ENCODE measurements at regions not wholly inside any gene's neighbourhood (a gene's known extent, or its start where the extent isn't known, plus 50 kb on each side); places are given as distances from the start of the nearest gene placed in this dataset.
"Not testable (repeated sequence)": the region's sequence is repeated elsewhere in the genome, so short reads cannot be mapped to it uniquely, and the experiment has no call there.

DNA sequence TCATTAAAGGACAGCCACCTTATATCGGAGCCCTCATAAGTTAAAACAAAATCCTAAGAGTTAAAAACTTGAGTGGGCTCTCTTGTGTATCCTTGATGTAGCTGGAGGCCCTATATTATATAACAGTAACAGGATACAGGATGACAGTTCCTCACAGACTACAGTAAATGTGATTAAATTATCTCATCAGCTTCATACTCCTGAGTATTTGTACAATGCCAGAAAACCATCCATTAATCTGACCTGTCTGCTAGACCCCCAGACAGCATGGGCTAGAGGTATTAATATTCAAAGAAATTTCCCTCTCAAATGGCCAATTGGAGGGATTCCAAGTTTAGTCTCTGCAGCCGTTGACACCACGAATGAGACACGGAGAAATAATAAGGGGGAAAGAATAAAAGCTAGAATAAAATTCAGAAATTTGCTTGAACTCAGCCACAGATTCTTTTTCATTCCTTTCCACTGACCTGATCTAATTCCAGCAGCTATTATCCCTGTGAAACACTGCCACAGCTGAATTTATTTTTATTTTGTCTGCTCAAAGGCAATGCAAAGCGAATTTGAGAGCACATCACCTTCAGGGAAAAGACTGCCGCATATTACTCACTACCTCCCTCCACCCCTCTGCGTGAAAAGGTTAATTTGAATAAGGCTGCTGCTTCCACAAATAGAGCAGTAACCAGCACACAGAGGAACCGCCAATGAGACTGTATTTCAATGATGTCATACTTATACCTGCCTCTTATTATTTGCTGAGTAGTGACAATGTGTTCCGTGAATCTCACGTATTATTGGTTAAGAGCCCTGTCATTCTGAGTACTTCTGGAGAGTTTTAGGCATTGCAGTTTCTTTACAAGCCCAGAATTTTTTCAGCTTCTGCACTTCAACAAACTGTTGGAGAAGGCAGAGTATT lies 155.9 kb upstream of the KLF12 start:
- peak; percentile 96 for DNase-seq (ENCODE audit: low read depth)

DNA sequence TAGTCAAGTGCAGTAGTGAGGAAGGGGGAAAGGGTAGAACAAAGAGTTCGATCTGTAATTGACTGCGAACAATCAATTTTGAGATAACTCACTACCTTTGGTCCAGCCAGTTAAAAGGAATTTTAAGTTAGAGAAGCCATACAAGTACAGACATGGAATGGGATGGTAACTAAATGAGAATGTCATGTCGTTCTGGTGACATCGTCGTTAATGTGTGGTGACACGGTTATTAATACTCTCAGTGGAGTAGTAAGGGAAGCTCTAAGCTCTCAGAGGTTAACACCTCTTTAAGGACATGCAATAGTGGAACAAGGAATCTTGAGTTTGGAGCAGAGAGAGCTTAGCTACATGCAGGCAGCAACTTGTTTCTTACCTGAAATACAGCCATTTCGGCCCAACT lies 154.9 kb upstream of the KLF12 start:
- DNase-seq (ENCODE audit: low read depth): no peak

- DNase-seq (ENCODE audit: low read depth): peak; percentile 66
These were observed 154.2 kb upstream of the KLF12 start for GRCh38 chr13:74288361-74288911.

DNA sequence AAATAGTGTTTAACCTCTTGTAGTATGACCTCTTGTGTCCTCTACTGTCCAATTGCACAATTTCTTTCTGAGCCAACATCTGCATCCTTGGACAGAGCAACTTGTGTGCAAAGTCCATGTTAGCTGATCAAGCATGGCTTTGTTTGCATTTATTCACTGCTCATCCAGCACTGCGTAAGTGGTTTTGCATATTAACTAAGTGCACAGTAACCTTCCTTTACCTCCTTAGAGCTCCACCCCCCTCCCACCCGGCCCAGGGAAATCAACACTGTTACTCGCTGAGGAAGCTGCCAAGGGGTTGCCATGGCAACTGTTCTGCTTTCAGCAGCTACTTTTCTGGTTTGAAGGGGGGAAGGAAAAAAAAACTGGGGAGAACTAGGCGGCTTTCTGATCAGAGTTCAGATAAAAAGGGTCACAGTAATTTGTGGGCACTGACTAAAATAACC lies 153.5 kb upstream of the KLF12 start:
- peak; percentile 95 for DNase-seq (ENCODE audit: low read depth)

DNA sequence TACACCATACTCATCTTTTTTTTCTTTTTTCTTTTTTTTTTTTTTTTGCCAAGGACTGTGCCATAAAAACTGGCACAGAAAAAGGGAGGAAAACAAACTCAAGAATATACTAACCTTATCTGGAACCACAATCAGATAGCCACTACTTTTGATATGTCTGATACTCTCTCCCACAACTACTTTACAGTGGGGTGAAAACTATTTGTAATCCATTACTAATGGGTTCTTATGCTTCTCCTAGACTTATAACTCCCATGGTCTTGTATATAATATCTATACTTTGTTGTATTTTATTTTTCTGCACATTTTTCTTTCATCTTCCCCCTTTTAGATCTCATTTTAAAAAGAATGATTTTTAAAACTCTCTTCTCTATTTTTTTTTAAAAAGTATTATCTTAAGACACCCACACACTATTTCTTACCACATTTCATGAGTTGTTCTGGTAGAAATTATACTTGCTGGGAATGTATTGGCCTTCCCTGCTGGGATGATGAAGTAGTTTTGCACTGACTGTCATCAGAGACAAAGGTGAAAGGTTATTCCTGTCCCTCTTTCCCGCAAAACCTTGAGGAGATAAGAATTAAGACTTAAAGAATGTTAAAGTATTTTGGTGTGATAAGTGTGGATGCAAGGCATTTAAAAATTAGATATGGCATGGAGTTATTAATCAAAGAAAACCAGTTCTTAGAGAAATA lies 146.7 kb upstream of the KLF12 start:
- DNase-seq (ENCODE audit: low read depth): no peak

DNA sequence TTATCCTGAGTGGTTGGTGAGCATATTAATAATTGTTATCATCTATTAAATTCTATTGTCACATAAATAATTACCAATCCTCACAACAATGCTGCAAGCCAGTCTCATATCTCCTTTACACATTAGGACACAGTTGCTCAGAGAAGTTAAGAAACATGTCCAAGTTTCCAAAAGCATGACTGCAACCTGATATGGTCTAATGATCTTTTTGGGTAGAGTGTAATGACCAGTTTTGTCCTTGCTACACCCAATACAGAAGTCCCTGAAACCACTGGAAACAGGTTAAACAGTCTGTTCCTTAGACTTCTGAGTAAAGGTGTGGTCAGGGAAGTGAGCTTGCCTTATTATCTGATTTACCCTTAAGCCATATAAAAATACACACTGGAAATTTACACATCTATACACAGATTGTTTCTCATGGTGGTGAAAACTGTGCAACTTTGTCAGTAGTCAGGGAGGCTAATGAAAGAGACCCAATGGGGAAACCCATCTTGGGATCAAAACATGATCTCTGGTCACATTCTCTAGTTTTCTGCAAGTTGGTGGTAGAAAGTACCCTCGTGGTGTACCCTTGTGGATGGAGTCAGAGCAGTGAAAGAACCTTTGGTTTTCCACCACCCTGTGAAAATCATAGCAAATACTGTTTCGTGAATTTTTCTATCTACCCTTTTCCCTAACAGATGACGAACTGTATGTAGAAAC lies 146.0 kb upstream of the KLF12 start:
- DNase-seq (ENCODE audit: low read depth): no peak

- no peak for DNase-seq (ENCODE audit: low read depth)
These were observed 144.7 kb upstream of the KLF12 start for GRCh38 chr13:74278901-74279300.

- no peak for DNase-seq (ENCODE audit: low read depth)
These were observed 140.7 kb upstream of the KLF12 start for GRCh38 chr13:74274916-74275315.

- DNase-seq (ENCODE audit: low read depth): no peak
These were observed 139.4 kb upstream of the KLF12 start for GRCh38 chr13:74273581-74273980.

DNA sequence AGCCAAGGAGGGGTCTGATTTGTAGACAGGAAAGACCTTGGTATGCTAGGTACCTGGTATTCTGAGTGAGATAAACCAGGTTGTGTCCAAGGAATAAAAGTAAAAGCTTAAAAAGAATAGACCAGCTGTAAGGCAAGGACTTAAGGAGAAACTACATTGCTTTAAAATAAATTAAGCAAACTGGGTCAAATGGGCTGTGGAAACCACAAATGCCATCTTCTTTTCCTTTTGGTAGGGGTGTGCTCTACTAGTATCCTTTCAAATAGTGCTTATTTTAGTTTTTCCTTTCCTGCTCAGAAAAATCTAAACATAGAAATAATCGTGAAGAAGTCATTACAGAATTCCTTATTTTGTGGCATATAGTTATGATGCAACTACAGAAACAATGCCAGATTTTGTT lies 138.6 kb upstream of the KLF12 start:
- DNase-seq (ENCODE audit: low read depth): no peak

DNA sequence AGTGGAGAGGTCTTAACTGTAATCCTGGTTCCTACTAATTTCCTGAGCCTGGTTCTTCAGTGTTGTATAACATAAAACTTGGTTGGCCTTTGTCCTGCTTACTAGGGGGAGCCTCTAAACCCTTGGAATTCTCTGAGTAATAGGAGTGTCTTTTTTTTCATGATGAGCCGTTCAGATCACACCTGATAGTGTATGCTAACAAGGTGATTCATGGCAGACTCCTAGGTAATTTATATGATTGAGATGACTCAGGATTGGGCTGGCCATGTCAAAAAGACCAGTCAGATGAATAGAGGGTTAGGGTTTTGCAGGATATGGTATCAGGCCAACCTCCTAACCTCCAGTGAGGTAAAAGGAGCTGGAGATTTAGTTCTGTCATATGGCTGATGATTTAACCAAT lies 135.8 kb upstream of the KLF12 start:
- DNase-seq (ENCODE audit: low read depth): peak; percentile 72

GRCh38 chr13:74266861-74267260 lies 132.7 kb upstream of the KLF12 start:
- no peak for DNase-seq (ENCODE audit: low read depth)

DNA sequence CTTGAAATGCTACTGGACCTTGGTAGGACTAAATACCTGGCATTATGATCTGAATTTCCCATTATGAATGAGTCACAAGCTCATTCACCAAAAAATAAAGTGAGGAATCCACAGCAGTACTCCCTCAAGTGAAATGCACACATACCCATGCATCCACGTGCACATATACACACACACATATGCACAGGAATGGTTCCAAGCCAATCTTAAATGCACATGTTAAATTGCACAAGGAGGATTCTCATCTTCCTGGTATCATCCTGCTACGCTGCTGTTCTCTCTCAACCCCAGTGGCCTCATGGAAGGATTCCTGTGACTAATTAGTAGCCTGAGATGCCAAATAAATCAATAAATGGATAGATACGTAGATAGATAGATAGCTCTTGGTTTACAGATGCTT lies 132.1 kb upstream of the KLF12 start:
- DNase-seq (ENCODE audit: low read depth): no peak

DNA sequence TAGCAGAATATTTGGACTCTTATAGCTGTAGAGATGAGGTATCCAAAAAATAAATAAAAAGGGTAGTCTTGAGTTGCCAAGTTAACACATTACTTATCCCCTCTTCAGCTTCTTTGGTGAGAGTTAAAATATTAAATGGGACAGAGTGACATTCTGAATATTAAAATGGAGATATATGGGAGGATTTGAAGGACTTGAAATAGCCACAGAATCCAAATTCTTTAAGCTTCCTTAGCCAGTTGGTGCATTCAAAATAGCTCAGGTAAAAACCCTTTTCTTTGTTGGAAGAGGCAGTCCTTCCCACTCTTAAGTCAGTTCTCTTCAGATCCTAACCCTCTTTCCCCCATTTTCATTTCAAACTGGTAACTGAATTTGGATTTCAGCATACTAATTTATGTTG lies 130.1 kb upstream of the KLF12 start:
- no peak for DNase-seq (ENCODE audit: low read depth)

- not testable (repeated sequence) for DNase-seq (ENCODE audit: low read depth)
These were observed 126.2 kb upstream of the KLF12 start for GRCh38 chr13:74260420-74260819.

DNA sequence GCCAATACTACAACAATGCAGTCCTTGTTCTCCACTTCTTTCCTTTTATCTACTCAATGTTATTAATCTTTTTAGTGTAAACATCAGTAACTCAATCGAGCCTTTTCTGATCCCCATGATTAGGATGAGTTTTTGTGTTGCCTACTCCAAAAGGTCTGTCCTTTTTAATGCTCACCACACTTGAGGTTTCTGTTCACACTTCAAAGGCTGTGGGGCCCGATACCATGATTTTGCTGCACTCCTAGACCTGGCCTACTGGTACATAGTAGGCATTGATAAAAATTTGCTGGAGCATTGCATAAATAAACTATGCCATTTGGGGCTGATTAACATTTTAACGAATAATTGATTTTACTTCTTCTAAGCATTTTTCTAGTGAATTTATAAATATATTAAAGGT lies 125.4 kb upstream of the KLF12 start:
- DNase-seq (ENCODE audit: low read depth): no peak

GRCh38 chr13:74258961-74259360 lies 124.8 kb upstream of the KLF12 start:
- no peak for DNase-seq (ENCODE audit: low read depth)

- no peak for DNase-seq (ENCODE audit: low read depth)
These were observed 122.8 kb upstream of the KLF12 start for GRCh38 chr13:74256969-74257368.

GRCh38 chr13:74253161-74253560 lies 119.0 kb upstream of the KLF12 start:
- DNase-seq (ENCODE audit: low read depth): no peak

GRCh38 chr13:74251778-74252519 lies 117.7 kb upstream of the KLF12 start:
- DNase-seq (ENCODE audit: low read depth): peak; percentile 57

- DNase-seq (ENCODE audit: low read depth): peak; percentile 91
These were observed 116.6 kb upstream of the KLF12 start for GRCh38 chr13:74250738-74251190.
